Prostate gland (tissue), 2 donors: ENCODE measurements at regions not wholly inside any gene's neighbourhood (a gene's known extent, or its start where the extent isn't known, plus 50 kb on each side); places are given as distances from the start of the nearest gene placed in this dataset.

Experiments used
- CTCF ChIP-seq, 4 experiments: fragments of 200-600 bp in 2 of 4; fragments of 450-650 bp in 2 of 4; sonication (generic) in 2 of 4; IDR thresholded peaks; 1 replicate in 3 of 4; 2 replicates in 1 of 4; pipeline ENCODE4 v1.5.1; 2016 to 2019; ENCODE audit warnings: antibody characterized with exemption in 4 of 4, mild to moderate bottlenecking in 2 of 4, moderate library complexity in 2 of 4
- POLR2AphosphoS5 ChIP-seq: sonication (generic); formaldehyde crosslinking; IDR thresholded peaks from one replicate; pipeline ENCODE4 v1.6.1; 2017; ENCODE audit warnings: antibody characterized with exemption

DNA sequence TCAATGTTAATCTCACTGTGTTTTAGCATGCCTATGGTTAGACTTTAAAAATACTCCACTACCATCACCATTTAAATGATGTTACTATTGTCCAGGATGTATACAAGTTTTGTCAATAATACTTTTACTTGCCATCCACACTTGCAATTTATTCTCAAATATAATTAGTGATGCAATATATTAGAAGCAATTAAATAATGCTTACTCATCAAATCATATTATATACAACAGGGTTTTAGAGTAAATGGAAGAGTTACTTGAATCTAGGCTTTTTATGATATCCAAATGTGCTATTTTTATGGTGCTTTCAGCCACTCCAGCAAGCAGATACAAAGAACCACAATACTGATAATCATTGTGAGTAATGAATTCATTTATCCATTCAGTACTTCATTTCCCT lies 461.1 kb downstream of the TMEM182 start:
- TF ChIP-seq POLR2AphosphoS5 = no peak
- TF ChIP-seq CTCF (IDR thresholded peaks at IDR 0.05) = no peak
